H9 (cell line): ENCODE measurements at regions not wholly inside any gene's neighbourhood (a gene's known extent, or its start where the extent isn't known, plus 50 kb on each side); places are given as distances from the start of the nearest gene placed in this dataset.

Experiments used
- DNase-seq: peaks from one replicate; pipeline ENCODE4 v3.0.0-alpha.2; 2017
- H2AFZ ChIP-seq: one replicate; pipeline ENCODE4 v1.6.1; 2013; ENCODE audit warnings: mild to moderate bottlenecking, low read length, control low read depth, moderate library complexity
- H2AK5ac ChIP-seq: 2 replicates; pipeline ENCODE4 v1.6.1; 2013; ENCODE audit warnings: low read length, control low read depth, mixed read lengths; ENCODE audit not compliant: insufficient read length
- H2BK120ac ChIP-seq: one replicate; pipeline ENCODE4 v1.6.1; 2013; ENCODE audit warnings: low read depth, mild to moderate bottlenecking, low read length, control low read depth, inconsistent platforms; ENCODE audit not compliant: poor library complexity, severe bottlenecking
- H2BK12ac ChIP-seq: 2 replicates; pipeline ENCODE4 v1.6.1; 2013; ENCODE audit warnings: low read length, control low read depth, mixed read lengths, low read depth; ENCODE audit not compliant: insufficient read length
- H2BK15ac ChIP-seq: 2 replicates; pipeline ENCODE4 v1.6.1; 2013; ENCODE audit warnings: low read depth, low read length, control low read depth
- H2BK20ac ChIP-seq: one replicate; pipeline ENCODE4 v1.6.1; 2013; ENCODE audit warnings: low read depth, mild to moderate bottlenecking, low read length, control low read depth, inconsistent platforms; ENCODE audit not compliant: poor library complexity, severe bottlenecking
- H2BK5ac ChIP-seq: 2 replicates; pipeline ENCODE4 v1.6.1; 2013; ENCODE audit warnings: low read length, control low read depth, mixed read lengths; ENCODE audit not compliant: insufficient read length
- H3K14ac ChIP-seq: 2 replicates; pipeline ENCODE4 v1.6.1; 2013; ENCODE audit warnings: low read length, control low read depth; ENCODE audit not compliant: insufficient read depth
- H3K18ac ChIP-seq: 2 replicates; pipeline ENCODE4 v1.6.1; 2013; ENCODE audit warnings: low read depth, mild to moderate bottlenecking, mixed read lengths, low read length, control low read depth; ENCODE audit not compliant: insufficient read length
- H3K23ac ChIP-seq: 2 replicates; pipeline ENCODE4 v1.6.1; 2013; ENCODE audit warnings: low read length, control low read depth, mixed read lengths, low read depth; ENCODE audit not compliant: insufficient read length
- H3K23me2 ChIP-seq: 2 replicates; pipeline ENCODE4 v1.6.1; 2013; ENCODE audit warnings: low read depth, mild to moderate bottlenecking, mixed read lengths, low read length, control low read depth; ENCODE audit not compliant: insufficient read length, poor library complexity, severe bottlenecking
- H3K27ac ChIP-seq: 2 replicates; pipeline ENCODE4 v1.5.1; 2013; ENCODE audit warnings: low read length, control low read depth, mixed read lengths, low read depth; ENCODE audit not compliant: insufficient read length
- H3K27me3 ChIP-seq: 2 replicates; pipeline ENCODE4 v1.6.1; 2013; ENCODE audit warnings: low read length, control low read depth, inconsistent platforms; ENCODE audit not compliant: insufficient read depth
- H3K4ac ChIP-seq: 2 replicates; pipeline ENCODE4 v1.6.1; 2013; ENCODE audit warnings: low read depth, mild to moderate bottlenecking, control low read depth, inconsistent platforms, low read length, moderate library complexity
- H3K4me1 ChIP-seq: 2 replicates; pipeline ENCODE4 v1.6.1; 2013; ENCODE audit warnings: low read length, control low read depth, inconsistent platforms; ENCODE audit not compliant: insufficient read depth
- H3K4me2 ChIP-seq: 2 replicates; pipeline ENCODE4 v1.6.1; 2013; ENCODE audit warnings: low read length, control low read depth, mixed read lengths; ENCODE audit not compliant: insufficient read length, insufficient read depth
- H3K56ac ChIP-seq: 2 replicates; pipeline ENCODE4 v1.6.1; 2013; ENCODE audit warnings: low read depth, mild to moderate bottlenecking, mixed read lengths, low read length, control low read depth; ENCODE audit not compliant: insufficient read length
- H3K79me1 ChIP-seq: 2 replicates; pipeline ENCODE4 v1.6.1; 2013; ENCODE audit warnings: low read depth, mild to moderate bottlenecking, moderate library complexity, low read length, control low read depth, inconsistent platforms; ENCODE audit not compliant: insufficient read depth, poor library complexity, severe bottlenecking
- H3K79me2 ChIP-seq: 2 replicates; pipeline ENCODE4 v1.6.1; 2013; ENCODE audit warnings: low read length, control low read depth, inconsistent platforms; ENCODE audit not compliant: insufficient read depth
- H3K9ac ChIP-seq: 2 replicates; pipeline ENCODE4 v1.6.1; 2013; ENCODE audit warnings: low read length, control low read depth, mixed read lengths; ENCODE audit not compliant: insufficient read length; ENCODE audit errors: extremely low read depth
- H3K9me3 ChIP-seq: one replicate; pipeline ENCODE4 v1.6.1; 2013; ENCODE audit warnings: low read depth, low read length, inconsistent platforms; ENCODE audit not compliant: control insufficient read depth
- H3T11ph ChIP-seq: one replicate; pipeline ENCODE4 v1.6.1; 2013; ENCODE audit warnings: mild to moderate bottlenecking, low read length, control low read depth, inconsistent platforms
- H4K20me1 ChIP-seq: one replicate; pipeline ENCODE4 v1.6.1; 2013; ENCODE audit not compliant: control insufficient read depth, insufficient read length, insufficient read depth
- H4K5ac ChIP-seq: 2 replicates; pipeline ENCODE4 v1.6.1; 2013; ENCODE audit warnings: low read depth, mild to moderate bottlenecking, mixed read lengths, low read length, control low read depth; ENCODE audit not compliant: insufficient read length
- H4K8ac ChIP-seq: replicated peaks from 2 replicates; pipeline ENCODE4 v1.6.1; 2013; ENCODE audit warnings: low read length, control low read depth, mixed read lengths, low read depth; ENCODE audit not compliant: insufficient read length
- H4K91ac ChIP-seq: 2 replicates; pipeline ENCODE4 v1.6.1; 2013; ENCODE audit warnings: low read depth, mild to moderate bottlenecking, moderate library complexity, mixed read lengths, low read length, control low read depth; ENCODE audit not compliant: insufficient read length
- H3K27ac Mint-ChIP-seq, 3 experiments: 2 replicates in 2 of 3; 3 replicates in 1 of 3; pipeline ENCODE4 v1.8.0; 2020 to 2021; ENCODE audit warnings: mixed read lengths in 3 of 3, mild to moderate bottlenecking in 1 of 3, moderate library complexity in 1 of 3
- H3K27me3 Mint-ChIP-seq: 2 replicates; pipeline ENCODE4 v1.8.0; 2021; ENCODE audit warnings: low read depth, mild to moderate bottlenecking, moderate library complexity, mixed read lengths
- H3K36me3 Mint-ChIP-seq, 3 experiments: 2 replicates in 2 of 3; 3 replicates in 1 of 3; pipeline ENCODE4 v1.8.0; 2020 to 2021; ENCODE audit warnings: low read depth in 3 of 3, mixed read lengths in 3 of 3; ENCODE audit not compliant: insufficient read depth in 1 of 3
- H3K4me1 Mint-ChIP-seq, 2 experiments: 2 replicates each; pipeline ENCODE4 v1.8.0; 2020; ENCODE audit warnings: mixed read lengths in 2 of 2
- H3K4me3 Mint-ChIP-seq, 2 experiments: 2 replicates in 1 of 2; 3 replicates in 1 of 2; pipeline ENCODE4 v1.8.0; 2020 to 2021; ENCODE audit warnings: mild to moderate bottlenecking in 2 of 2, mixed read lengths in 2 of 2, moderate library complexity in 1 of 2
- H3K9me3 Mint-ChIP-seq, 2 experiments: 2 replicates in 1 of 2; 3 replicates in 1 of 2; pipeline ENCODE4 v1.8.0; 2020; ENCODE audit warnings: mild to moderate bottlenecking in 2 of 2, mixed read lengths in 2 of 2, moderate library complexity in 1 of 2
- WGBS: extraction: QIAGEN DNeasy Blood & Tissue Kit; methylation state at CpG from one replicate; pipeline ENCODE4 v1.1.7; 2013; ENCODE audit warnings: missing lambda C conversion rate, low lambda C conversion rate, mixed read lengths; ENCODE audit not compliant: insufficient read length; ENCODE audit errors: extremely low coverage; 5-methylcytosine and 5-hydroxymethylcytosine counted together
- TF ChIP-seq, protein P1 (sequence below): fragments of 200-600 bp; sonication (generic); conservative IDR thresholded peaks from 3 replicates; pipeline ENCODE4 v1.8.0; 2021; ENCODE audit warnings: antibody characterized with exemption, mild to moderate bottlenecking

- Histone ChIP-seq H2BK12ac (no peak overlapping the region), H3K27me3 (no peaks in the 10 kb centered on the region), H2BK20ac (no peak overlapping the region), H4K91ac (no peak overlapping the region), H3K18ac (no peak overlapping the region), H3K79me1 (no peaks in the 10 kb centered on the region), H3K23me2 (no peaks in the 10 kb centered on the region), H3K4me2 (no peak overlapping the region), H3K9ac (no peak overlapping the region), H2AFZ (no peak overlapping the region), H3K23ac (no peak overlapping the region), H3K4me1 (no peaks in the 10 kb centered on the region), H3K9me3 (no peaks in the 10 kb centered on the region), H2BK120ac (no peak overlapping the region), H3T11ph (no peak overlapping the region), H3K4ac (no peak overlapping the region), H4K5ac (no peak overlapping the region), H3K14ac (no peak overlapping the region), H2BK15ac (no peak overlapping the region), H3K56ac (no peak overlapping the region), H3K27ac (no peak overlapping the region), H2AK5ac (no peak overlapping the region), H4K8ac (no peak overlapping the region), H3K79me2 (no peaks in the 10 kb centered on the region), H4K20me1 (no peaks in the 10 kb centered on the region), H2BK5ac (no peak overlapping the region)
- Mint-ChIP-seq H3K36me3 (peaks cover 0 to 3% (median 0%) of the 10 kb centered on the region in 3 experiments; a peak in 2 of 7 replicates), H3K4me1 (no peaks in the 10 kb centered on the region), H3K27ac (no peak overlapping the region), H3K27me3 (no peaks in the 10 kb centered on the region), H3K9me3 (peaks cover 4% of the 10 kb centered on the region in 2 experiments; a peak in 4 of 5 replicates), H3K4me3 (no peak overlapping the region)
- no peak for DNase-seq
- no CpG with 5 or more reads among the region's 5 CpGs for WGBS
- TF ChIP-seq, protein P1, sequence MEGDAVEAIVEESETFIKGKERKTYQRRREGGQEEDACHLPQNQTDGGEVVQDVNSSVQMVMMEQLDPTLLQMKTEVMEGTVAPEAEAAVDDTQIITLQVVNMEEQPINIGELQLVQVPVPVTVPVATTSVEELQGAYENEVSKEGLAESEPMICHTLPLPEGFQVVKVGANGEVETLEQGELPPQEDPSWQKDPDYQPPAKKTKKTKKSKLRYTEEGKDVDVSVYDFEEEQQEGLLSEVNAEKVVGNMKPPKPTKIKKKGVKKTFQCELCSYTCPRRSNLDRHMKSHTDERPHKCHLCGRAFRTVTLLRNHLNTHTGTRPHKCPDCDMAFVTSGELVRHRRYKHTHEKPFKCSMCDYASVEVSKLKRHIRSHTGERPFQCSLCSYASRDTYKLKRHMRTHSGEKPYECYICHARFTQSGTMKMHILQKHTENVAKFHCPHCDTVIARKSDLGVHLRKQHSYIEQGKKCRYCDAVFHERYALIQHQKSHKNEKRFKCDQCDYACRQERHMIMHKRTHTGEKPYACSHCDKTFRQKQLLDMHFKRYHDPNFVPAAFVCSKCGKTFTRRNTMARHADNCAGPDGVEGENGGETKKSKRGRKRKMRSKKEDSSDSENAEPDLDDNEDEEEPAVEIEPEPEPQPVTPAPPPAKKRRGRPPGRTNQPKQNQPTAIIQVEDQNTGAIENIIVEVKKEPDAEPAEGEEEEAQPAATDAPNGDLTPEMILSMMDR, result no peak
Observed at GRCh38 chr12:30314506-30315100, 381.1 kb downstream of the IPO8 start.
